ENCODE measurements at regions not wholly inside any gene's neighbourhood (a gene's known extent, or its start where the extent isn't known, plus 50 kb on each side); places are given as distances from the start of the nearest gene placed in this dataset.

- no peak overlapping the region for H3T11ph ChIP-seq (ENCODE audit: low read length)
- H2BK5ac ChIP-seq (ENCODE audit: insufficient read length, low read length): no peak overlapping the region
- no peak overlapping the region for H3K23ac ChIP-seq (ENCODE audit: insufficient read length, low read depth, low read length)
- H3K9me3 Mint-ChIP-seq: peaks cover 3% of the 10 kb centered on the region in 2 experiments; a peak in 3 of 5 replicates
- TF ChIP-seq, protein P1, sequence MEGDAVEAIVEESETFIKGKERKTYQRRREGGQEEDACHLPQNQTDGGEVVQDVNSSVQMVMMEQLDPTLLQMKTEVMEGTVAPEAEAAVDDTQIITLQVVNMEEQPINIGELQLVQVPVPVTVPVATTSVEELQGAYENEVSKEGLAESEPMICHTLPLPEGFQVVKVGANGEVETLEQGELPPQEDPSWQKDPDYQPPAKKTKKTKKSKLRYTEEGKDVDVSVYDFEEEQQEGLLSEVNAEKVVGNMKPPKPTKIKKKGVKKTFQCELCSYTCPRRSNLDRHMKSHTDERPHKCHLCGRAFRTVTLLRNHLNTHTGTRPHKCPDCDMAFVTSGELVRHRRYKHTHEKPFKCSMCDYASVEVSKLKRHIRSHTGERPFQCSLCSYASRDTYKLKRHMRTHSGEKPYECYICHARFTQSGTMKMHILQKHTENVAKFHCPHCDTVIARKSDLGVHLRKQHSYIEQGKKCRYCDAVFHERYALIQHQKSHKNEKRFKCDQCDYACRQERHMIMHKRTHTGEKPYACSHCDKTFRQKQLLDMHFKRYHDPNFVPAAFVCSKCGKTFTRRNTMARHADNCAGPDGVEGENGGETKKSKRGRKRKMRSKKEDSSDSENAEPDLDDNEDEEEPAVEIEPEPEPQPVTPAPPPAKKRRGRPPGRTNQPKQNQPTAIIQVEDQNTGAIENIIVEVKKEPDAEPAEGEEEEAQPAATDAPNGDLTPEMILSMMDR (conservative IDR thresholded peaks at IDR 0.05): no peak
- no peak overlapping the region for H2BK20ac ChIP-seq (ENCODE audit: low read depth, low read length, poor library complexity, severe bottlenecking)
- H3K36me3 Mint-ChIP-seq (ENCODE audit: insufficient read depth in 1 of 3, low read depth in 3 of 3): no peaks in the 10 kb centered on the region; a peak in 3 of 7 replicates
- no peak for DNase-seq
- no peaks in the 10 kb centered on the region for H4K20me1 ChIP-seq (ENCODE audit: control insufficient read depth, insufficient read depth, insufficient read length)
- no peak overlapping the region for H2BK15ac ChIP-seq (ENCODE audit: low read depth, low read length)
- H3K79me2 ChIP-seq (ENCODE audit: insufficient read depth, low read length): no peaks in the 10 kb centered on the region
- no peaks in the 10 kb centered on the region for H3K79me1 ChIP-seq (ENCODE audit: insufficient read depth, low read depth, low read length, poor library complexity, severe bottlenecking)
- no peaks in the 10 kb centered on the region for H3K9me3 ChIP-seq (ENCODE audit: control insufficient read depth, low read depth, low read length)
- H2AFZ ChIP-seq (ENCODE audit: low read length): no peak overlapping the region
- H3K4me2 ChIP-seq (ENCODE audit: insufficient read depth, insufficient read length, low read length): no peak overlapping the region
- H3K14ac ChIP-seq (ENCODE audit: insufficient read depth, low read length): no peak overlapping the region
- H3K18ac ChIP-seq (ENCODE audit: insufficient read length, low read depth, low read length): no peak overlapping the region
- H3K56ac ChIP-seq (ENCODE audit: insufficient read length, low read depth, low read length): no peak overlapping the region
- H4K8ac ChIP-seq (replicated peaks; ENCODE audit: insufficient read length, low read depth, low read length): no peak overlapping the region
- no peak overlapping the region for H4K5ac ChIP-seq (ENCODE audit: insufficient read length, low read depth, low read length)
- no peak overlapping the region for H4K91ac ChIP-seq (ENCODE audit: insufficient read length, low read depth, low read length)
- H3K27me3 ChIP-seq (ENCODE audit: insufficient read depth, low read length): no peaks in the 10 kb centered on the region
- no peak overlapping the region for H3K27ac ChIP-seq (ENCODE audit: insufficient read length, low read depth, low read length)
- H3K4me1 Mint-ChIP-seq: peaks cover 0 to 3% of the 10 kb centered on the region in 2 experiments; a peak in 1 of 4 replicates
- no peak overlapping the region for H3K27ac Mint-ChIP-seq
- no peaks in the 10 kb centered on the region for H3K27me3 Mint-ChIP-seq (ENCODE audit: low read depth)
- H3K4ac ChIP-seq (ENCODE audit: low read depth, low read length): no peak overlapping the region
- H3K4me1 ChIP-seq (ENCODE audit: insufficient read depth, low read length): no peaks in the 10 kb centered on the region
- no peak overlapping the region for H3K9ac ChIP-seq (ENCODE audit: extremely low read depth, insufficient read length, low read length)
- no peaks in the 10 kb centered on the region for H3K23me2 ChIP-seq (ENCODE audit: insufficient read length, low read depth, low read length, poor library complexity, severe bottlenecking)
- no peak overlapping the region for H2BK120ac ChIP-seq (ENCODE audit: low read depth, low read length, poor library complexity, severe bottlenecking)
- H3K4me3 Mint-ChIP-seq: no peak overlapping the region
- H2BK12ac ChIP-seq (ENCODE audit: insufficient read length, low read depth, low read length): no peak overlapping the region
- no peak overlapping the region for H2AK5ac ChIP-seq (ENCODE audit: insufficient read length, low read length)
Observed at GRCh38 chr13:99030326-99030725, 52.5 kb upstream of the DOCK9 start.
